Activated T-helper 17 cell treated with anti-CD3 and anti-CD28 coated beads, Interleukin-2, amount 50 U/mL, for 72 hours (primary cell): ENCODE measurements at regions not wholly inside any gene's neighbourhood (a gene's known extent, or its start where the extent isn't known, plus 50 kb on each side); places are given as distances from the start of the nearest gene placed in this dataset.
"Not testable (repeated sequence)": the region's sequence is repeated elsewhere in the genome, so short reads cannot be mapped to it uniquely, and the experiment has no call there.

Source experiments
- ATAC-seq: fragments of 150-1000 bp; cut with Tn5 transposase; replicated peaks from 2 replicates; pipeline ENCODE4 v1.10.0; 2021; ENCODE audit warnings: mild to moderate bottlenecking, moderate library complexity
- H3K27ac Mint-ChIP-seq: one replicate; pipeline ENCODE4 v1.8.0; 2022; ENCODE audit warnings: mixed read lengths
- H3K27me3 Mint-ChIP-seq: one replicate; pipeline ENCODE4 v1.8.0; 2022; ENCODE audit warnings: mixed read lengths
- H3K36me3 Mint-ChIP-seq: one replicate; pipeline ENCODE4 v1.8.0; 2022; ENCODE audit warnings: low read depth, mild to moderate bottlenecking, mixed read lengths
- H3K4me1 Mint-ChIP-seq: one replicate; pipeline ENCODE4 v1.8.0; 2022; ENCODE audit warnings: mixed read lengths
- H3K4me3 Mint-ChIP-seq: one replicate; pipeline ENCODE4 v1.8.0; 2022; ENCODE audit warnings: mild to moderate bottlenecking, mixed read lengths
- H3K9me3 Mint-ChIP-seq: one replicate; pipeline ENCODE4 v1.8.0; 2022; ENCODE audit warnings: mixed read lengths

DNA sequence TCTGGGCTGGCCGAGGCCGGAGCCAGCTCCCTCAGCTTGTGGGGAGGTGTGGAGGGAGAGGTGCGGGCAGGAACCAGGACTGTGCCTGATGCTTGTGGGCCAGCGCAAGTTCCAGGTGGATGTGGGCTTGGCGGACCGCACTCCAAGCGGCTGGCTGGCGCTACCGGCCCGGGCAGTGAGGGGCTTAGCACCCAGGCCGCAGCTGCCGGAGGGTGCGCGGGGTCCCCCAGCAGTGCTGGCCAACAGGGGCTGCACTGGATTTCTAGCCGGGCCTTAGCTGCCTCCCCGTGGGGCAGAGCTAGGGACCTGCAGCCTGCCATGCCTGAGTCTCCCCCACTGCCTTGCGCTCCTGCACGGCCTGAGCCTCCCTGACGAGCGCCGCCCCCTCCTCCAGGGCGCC, 242.8 kb downstream of the CCSER2 start:
- no peaks in the 10 kb centered on the region for H3K9me3 Mint-ChIP-seq
- H3K27ac Mint-ChIP-seq = no peak overlapping the region

DNA sequence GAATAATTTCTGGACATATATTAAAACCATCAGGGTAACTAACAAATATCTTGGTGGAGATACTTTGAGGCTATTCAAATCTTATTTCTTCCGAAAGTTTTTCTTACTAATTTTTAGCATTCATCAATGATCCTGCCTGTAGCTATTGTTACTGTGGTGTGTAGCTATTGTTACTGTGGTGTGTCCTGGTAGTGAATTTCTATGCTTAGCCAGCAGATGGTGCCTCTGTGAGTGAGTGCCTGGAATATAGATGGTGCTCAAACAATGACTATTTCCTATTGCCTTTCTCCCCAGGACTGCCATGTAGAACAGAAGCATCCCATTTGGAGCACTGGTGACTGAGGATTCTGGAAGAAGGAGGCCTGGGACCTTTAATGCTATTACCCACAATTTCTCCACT, 245.7 kb downstream of the CCSER2 start:
- no peak overlapping the region for H3K27ac Mint-ChIP-seq
- H3K36me3 Mint-ChIP-seq = no peaks in the 10 kb centered on the region
- H3K27me3 Mint-ChIP-seq = peaks cover 17% of the 10 kb centered on the region
- ATAC-seq = no peak
- H3K4me3 Mint-ChIP-seq = no peak overlapping the region
- no peaks in the 10 kb centered on the region for H3K4me1 Mint-ChIP-seq
- no peaks in the 10 kb centered on the region for H3K9me3 Mint-ChIP-seq

More for the DNA sequence above, 242.8 kb downstream of the CCSER2 start:
- H3K4me1 Mint-ChIP-seq = no peaks in the 10 kb centered on the region
- H3K27me3 Mint-ChIP-seq = peaks cover 34% of the 10 kb centered on the region
- ATAC-seq = no peak
- H3K4me3 Mint-ChIP-seq = no peak overlapping the region
- H3K36me3 Mint-ChIP-seq = no peaks in the 10 kb centered on the region

DNA sequence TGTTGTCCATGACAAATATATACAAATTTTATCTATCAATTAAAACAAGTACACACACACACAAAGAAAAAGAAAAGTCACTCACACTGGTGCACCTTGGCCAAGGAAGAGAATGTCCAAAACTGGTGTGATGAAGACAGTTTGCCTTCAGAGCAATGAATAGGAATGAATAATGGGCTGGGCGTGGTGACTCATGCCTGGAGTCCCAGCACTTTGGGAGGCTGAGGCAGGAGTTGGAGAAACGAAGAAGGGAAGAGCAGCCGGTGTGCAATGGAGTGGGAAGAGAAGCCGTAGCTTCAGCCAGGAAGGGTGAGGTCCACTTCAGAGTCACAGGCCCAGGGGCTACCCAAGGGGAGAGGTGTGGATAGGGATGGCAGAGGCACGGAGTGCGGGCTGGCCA, 253.6 kb downstream of the CCSER2 start:
- H3K4me1 Mint-ChIP-seq = no peaks in the 10 kb centered on the region
- H3K4me3 Mint-ChIP-seq = no peak overlapping the region
- no peaks in the 10 kb centered on the region for H3K36me3 Mint-ChIP-seq
- no peaks in the 10 kb centered on the region for H3K9me3 Mint-ChIP-seq
- ATAC-seq = no peak
- peaks cover 9% of the 10 kb centered on the region for H3K27me3 Mint-ChIP-seq
- no peak overlapping the region for H3K27ac Mint-ChIP-seq

DNA sequence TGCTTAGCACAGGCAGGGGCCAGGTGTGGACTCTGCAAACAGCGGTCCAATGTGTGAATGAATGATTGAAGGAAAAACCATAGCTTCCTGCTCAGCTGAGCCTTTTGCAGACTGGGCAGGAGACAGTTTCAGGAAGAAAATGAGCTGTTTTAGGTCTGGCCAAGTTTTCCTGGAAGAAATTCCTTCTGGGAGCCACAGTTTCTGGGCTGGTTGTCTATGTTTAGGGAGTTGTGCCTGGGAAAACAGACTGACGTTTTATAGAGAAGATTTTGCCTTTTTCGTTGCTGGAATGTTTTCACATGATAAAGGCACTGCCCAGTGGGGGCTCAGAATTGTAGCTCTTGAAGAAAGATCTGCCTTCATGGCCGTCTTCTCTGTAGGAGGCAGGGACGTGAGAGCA, 255.1 kb downstream of the CCSER2 start:
- Mint-ChIP-seq H3K4me1 (no peaks in the 10 kb centered on the region), H3K4me3 (no peak overlapping the region), H3K9me3 (no peaks in the 10 kb centered on the region), H3K36me3 (no peaks in the 10 kb centered on the region), H3K27ac (no peak overlapping the region), H3K27me3 (peaks cover 9% of the 10 kb centered on the region)
- no peak for ATAC-seq

DNA sequence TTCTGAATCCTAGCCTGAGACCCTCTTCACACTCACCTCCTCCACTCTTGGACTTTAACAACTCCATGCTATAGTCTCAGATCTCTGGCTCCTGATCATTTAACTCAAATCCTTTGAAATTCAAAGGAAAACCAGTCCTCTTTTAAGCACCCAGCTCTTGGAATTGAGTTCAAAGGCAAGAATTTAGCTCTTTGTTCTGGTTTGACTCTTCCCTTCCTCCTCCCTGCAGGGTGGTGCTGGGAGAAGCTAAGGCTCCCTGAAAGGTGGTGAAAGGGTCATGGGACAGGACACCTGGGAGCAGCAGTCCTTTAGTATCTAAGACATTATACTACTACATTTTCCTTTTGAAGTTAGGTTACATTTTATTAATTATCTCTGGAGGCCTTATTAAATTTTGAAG, 259.4 kb downstream of the CCSER2 start:
- no peaks in the 10 kb centered on the region for H3K9me3 Mint-ChIP-seq
- no peak overlapping the region for H3K4me3 Mint-ChIP-seq
- no peaks in the 10 kb centered on the region for H3K36me3 Mint-ChIP-seq
- no peak overlapping the region for H3K27ac Mint-ChIP-seq
- H3K4me1 Mint-ChIP-seq = no peaks in the 10 kb centered on the region
- no peak for ATAC-seq
- H3K27me3 Mint-ChIP-seq = peaks cover 4% of the 10 kb centered on the region

DNA sequence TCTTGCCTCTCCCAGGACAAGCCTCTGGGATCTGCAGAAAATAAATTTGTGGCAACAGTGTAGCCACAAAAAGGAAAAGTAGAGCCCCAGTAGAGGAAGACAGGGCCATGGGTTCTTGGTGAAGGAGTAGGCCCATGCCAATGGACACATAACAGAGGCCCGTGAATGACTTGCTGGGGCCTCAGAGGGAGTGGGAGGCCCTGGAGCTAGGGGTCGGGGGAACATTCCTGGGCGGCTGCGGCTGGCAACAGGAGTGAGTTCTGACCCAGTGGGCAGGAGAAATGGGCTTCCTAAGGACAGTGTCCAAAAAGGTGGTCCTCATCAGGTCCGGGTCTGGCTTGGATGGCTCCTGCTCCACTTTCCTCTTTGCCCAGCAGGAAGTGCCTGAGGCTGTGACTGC, 260.0 kb downstream of the CCSER2 start:
- Mint-ChIP-seq H3K27me3 (peaks cover 4% of the 10 kb centered on the region), H3K9me3 (no peaks in the 10 kb centered on the region), H3K4me3 (no peak overlapping the region), H3K36me3 (no peaks in the 10 kb centered on the region), H3K27ac (no peak overlapping the region), H3K4me1 (no peaks in the 10 kb centered on the region)
- no peak for ATAC-seq

DNA sequence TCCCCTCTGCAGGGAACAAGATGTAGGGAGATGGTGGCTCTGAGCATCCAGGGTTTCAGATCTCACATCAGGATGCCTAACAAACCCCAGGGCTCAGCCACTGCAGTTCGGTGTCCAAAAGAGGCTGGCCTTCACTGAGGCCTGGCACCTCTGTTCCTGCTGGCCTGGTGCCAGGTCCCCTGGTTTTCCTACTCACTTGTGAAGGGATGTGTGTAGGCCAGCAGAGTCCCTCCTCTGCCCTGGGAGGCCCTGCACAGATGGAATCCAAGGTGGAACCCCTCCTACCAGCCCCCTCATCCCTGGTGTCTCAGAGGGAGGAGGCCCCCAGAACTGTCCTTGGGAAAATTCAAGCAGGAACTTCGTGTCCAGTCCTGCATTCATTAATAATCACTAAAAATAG, 260.6 kb downstream of the CCSER2 start:
- no peaks in the 10 kb centered on the region for H3K36me3 Mint-ChIP-seq
- H3K4me3 Mint-ChIP-seq = no peak overlapping the region
- H3K9me3 Mint-ChIP-seq = no peaks in the 10 kb centered on the region
- no peaks in the 10 kb centered on the region for H3K4me1 Mint-ChIP-seq
- H3K27me3 Mint-ChIP-seq = peaks cover 4% of the 10 kb centered on the region
- no peak overlapping the region for H3K27ac Mint-ChIP-seq
- ATAC-seq = no peak

DNA sequence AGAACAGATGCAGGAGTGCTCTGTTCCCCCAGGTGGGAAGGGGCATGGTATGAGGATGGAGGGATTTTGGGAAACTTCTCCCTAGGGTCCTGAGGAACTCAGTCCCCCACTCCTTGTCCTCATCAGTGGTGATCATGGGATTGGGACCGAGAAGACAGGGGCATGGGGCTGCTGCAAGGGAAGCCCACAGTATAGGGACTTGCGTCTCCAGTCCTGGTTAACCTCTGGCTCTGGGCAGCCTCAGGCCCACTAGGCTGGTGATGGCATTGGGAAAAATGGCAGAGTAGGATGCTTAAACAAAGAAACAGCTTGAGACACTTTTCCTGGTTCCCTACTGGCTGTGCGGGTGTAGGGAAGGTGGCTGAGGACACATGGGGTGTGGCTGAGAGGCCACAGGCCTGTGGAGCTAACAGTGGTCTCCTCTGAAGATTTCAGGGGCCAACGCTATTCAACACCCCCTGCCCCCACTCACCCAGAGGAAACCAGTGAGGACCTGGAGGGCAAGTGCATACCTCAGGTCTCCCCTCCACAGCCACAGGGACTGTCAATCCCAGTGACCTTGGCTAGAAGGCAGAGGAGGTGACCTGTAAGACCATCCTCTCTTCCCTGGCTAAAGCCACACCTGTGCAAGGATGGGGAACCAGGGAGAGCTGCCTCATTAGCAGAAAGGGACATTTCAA, 261.3 kb downstream of the CCSER2 start:
- peaks cover 4% of the 10 kb centered on the region for H3K27me3 Mint-ChIP-seq
- H3K4me3 Mint-ChIP-seq = no peak overlapping the region
- ATAC-seq = no peak
- no peaks in the 10 kb centered on the region for H3K9me3 Mint-ChIP-seq
- no peaks in the 10 kb centered on the region for H3K4me1 Mint-ChIP-seq
- no peaks in the 10 kb centered on the region for H3K36me3 Mint-ChIP-seq
- H3K27ac Mint-ChIP-seq = no peak overlapping the region

DNA sequence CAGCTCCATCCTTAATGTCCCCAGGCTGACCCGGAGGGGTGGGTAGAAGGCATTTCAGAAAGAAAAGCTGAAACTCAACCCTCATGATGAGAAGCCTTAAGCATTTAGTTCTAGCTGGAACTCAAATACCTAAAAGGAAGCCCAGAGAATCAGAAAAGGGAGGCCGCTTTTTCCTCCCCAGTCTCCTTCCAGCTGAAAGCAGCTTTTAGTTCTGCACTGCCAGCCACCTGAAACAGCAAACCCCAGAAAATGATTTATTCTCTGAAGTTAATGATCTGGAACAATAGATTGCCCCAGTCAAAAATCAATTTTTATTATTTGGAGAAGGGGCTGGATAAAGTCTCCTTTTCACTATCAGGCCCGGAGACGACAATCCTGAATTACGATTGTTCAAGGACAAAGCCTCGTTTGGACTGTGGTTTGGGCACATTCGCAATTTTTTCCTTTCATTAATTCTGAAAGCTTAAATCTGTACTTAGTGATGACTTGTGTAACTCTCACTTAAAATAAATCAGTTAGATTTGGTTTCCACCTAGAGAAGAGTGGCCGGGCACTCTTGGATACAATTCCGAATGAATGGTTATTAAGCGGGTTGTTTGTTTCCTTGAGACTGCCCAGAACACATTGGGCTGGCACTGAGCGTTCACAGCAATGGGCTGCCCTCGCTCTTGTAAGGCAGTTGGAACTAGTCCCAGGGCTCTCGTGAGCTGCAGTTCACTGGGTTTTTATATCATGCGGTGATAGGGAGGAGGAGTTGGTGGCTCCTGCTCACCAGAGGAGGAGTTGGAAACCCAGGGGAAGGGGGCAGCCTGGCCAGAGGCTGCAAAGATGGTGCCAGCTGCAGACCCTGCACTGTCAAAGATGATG, 262.2 kb downstream of the CCSER2 start:
- no peak for ATAC-seq
- Mint-ChIP-seq H3K4me1 (no peaks in the 10 kb centered on the region), H3K27me3 (peaks cover 8% of the 10 kb centered on the region), H3K9me3 (no peaks in the 10 kb centered on the region), H3K27ac (no peak overlapping the region), H3K4me3 (no peak overlapping the region), H3K36me3 (no peaks in the 10 kb centered on the region)

DNA sequence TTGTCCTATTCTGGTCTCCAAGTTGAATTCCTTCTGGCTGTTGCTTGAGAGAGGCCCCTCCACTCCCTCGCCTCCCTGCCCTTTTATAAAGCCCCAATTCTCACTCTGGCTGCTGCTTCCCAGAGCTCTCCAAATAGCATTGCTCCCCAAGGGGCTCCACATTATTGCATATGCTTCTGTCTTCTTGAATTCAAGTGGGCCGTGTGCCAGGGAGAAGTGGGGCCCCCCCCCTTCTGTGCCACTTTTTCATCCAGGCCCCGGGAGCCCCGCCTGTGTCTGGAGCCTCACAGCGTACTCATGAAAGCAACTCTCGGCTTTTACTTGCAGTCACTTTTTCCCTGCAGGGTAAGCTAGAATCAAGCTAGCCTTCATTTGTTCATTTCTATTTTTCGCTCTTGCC, 265.1 kb downstream of the CCSER2 start:
- peaks cover 13% of the 10 kb centered on the region for H3K27me3 Mint-ChIP-seq

DNA sequence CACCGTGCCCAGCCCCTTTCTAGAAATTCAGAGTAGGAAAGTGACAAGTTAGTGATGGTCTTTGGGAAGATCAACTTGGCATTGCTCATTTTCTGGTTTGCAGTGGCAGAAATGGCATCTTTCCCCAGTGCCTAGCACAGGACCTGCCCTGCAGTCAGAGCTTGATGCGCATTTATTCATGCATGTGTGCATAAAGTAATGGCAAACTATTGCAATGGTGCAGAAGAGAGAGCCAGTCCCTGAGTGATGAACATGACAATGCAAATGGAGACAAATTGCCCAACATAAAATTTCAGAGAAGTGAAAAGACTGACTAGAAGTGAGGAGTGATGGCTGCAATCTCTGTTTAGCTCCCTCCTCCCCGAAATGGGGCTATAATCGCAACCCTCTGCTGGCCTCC, 268.2 kb downstream of the CCSER2 start:
- no peaks in the 10 kb centered on the region for H3K9me3 Mint-ChIP-seq
- H3K27ac Mint-ChIP-seq = no peak overlapping the region
- no peaks in the 10 kb centered on the region for H3K36me3 Mint-ChIP-seq
- no peaks in the 10 kb centered on the region for H3K4me1 Mint-ChIP-seq
- ATAC-seq = no peak
- H3K27me3 Mint-ChIP-seq = peaks cover 15% of the 10 kb centered on the region
- no peak overlapping the region for H3K4me3 Mint-ChIP-seq

More for the DNA sequence above, 265.1 kb downstream of the CCSER2 start:
- H3K36me3 Mint-ChIP-seq = no peaks in the 10 kb centered on the region
- no peak overlapping the region for H3K4me3 Mint-ChIP-seq
- H3K27ac Mint-ChIP-seq = no peak overlapping the region
- H3K4me1 Mint-ChIP-seq = no peaks in the 10 kb centered on the region
- ATAC-seq = no peak
- H3K9me3 Mint-ChIP-seq = no peaks in the 10 kb centered on the region

DNA sequence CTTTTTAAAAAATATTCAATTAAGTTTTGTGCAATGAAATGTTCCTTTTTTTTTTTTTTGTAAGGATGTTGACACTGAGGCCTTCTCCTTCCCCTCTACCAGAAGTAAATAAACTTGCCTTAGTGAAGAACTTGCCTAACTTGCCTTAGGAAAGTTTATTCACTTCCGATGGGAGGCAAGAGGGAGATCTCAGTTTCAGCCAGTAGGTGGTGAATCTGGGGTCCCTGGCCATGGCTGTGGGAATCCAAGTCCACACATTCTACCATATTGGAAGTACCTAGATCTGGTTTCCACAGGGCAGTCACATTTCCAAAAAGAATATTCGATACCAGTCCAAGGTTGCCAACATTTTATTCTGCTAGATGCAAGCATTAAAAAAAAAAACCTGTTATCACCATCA, 270.9 kb downstream of the CCSER2 start:
- H3K27me3 Mint-ChIP-seq = peaks cover 13% of the 10 kb centered on the region
- no peak for ATAC-seq
- H3K4me1 Mint-ChIP-seq = no peaks in the 10 kb centered on the region
- H3K27ac Mint-ChIP-seq = no peak overlapping the region
- H3K9me3 Mint-ChIP-seq = no peaks in the 10 kb centered on the region
- H3K4me3 Mint-ChIP-seq = no peak overlapping the region
- H3K36me3 Mint-ChIP-seq = no peaks in the 10 kb centered on the region

DNA sequence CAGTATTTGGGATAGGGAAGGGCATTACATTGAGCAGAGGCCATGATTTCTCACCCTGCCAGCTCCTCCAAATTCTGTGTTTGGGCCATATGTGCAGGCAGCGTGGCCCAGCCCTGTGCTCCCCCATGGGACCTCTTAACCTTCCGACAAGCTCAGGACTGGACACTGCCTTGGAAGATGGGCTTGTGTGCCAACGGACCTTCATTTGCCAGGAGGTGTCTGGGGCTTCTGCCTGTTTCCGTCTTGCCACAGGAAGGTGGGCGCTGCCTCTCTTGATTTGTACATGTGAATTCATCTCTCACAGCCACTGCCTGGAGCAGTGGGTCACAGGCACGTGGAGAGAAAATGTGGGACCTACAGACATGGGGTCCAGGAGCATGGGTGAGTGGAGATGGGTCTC, 272.6 kb downstream of the CCSER2 start:
- Mint-ChIP-seq H3K4me3 (no peak overlapping the region), H3K27me3 (peaks cover 16% of the 10 kb centered on the region)

DNA sequence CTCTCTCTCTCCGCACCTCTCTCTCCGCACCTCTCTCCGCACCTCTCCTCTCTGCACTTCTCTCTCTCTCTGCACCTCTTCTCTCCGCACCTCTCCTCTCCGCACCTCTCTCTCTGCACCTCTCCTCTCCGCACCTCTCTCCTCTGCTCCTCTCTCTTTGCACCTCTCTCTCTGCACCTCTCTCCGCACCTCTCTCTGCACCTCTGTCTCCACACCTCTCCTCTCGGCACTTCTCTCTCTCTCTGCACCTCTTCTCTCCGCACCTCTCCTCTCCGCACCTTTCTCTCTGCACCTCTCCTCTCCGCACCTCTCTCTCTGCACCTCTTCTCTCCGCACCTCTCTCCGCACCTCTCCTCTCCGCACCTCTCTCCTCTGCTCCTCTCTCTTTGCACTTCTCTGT, 274.2 kb downstream of the CCSER2 start:
- H3K9me3 Mint-ChIP-seq, H3K36me3 Mint-ChIP-seq, H3K4me3 Mint-ChIP-seq, H3K4me1 Mint-ChIP-seq, H3K27ac Mint-ChIP-seq, ATAC-seq: not testable (repeated sequence)
- peaks cover 19% of the 10 kb centered on the region for H3K27me3 Mint-ChIP-seq

More for the DNA sequence above, 272.6 kb downstream of the CCSER2 start:
- ATAC-seq = no peak
- no peaks in the 10 kb centered on the region for H3K4me1 Mint-ChIP-seq
- H3K9me3 Mint-ChIP-seq = no peaks in the 10 kb centered on the region
- H3K27ac Mint-ChIP-seq = no peak overlapping the region
- H3K36me3 Mint-ChIP-seq = no peaks in the 10 kb centered on the region

DNA sequence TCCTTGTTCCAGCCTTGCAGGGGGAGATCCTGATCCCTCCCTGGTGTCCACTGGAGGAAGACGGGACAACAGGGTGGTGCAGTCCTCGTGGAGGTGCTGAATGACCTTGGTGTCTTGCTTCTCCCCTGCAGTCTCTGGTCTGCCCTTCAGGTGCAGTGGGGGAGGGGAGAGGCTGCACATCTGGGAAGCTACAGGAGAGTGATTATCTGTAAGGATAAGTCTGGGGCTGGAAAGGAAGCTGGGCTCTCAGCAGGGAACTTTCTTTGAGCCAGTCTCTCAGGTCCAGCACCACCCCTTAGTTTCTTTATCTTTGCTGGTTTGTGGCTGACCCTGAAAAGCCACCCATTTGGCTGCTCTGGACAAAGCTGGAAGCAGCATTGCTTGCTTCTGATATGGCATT, 275.6 kb downstream of the CCSER2 start:
- H3K9me3 Mint-ChIP-seq = no peaks in the 10 kb centered on the region
- H3K27me3 Mint-ChIP-seq = peaks cover 19% of the 10 kb centered on the region
- no peaks in the 10 kb centered on the region for H3K4me1 Mint-ChIP-seq
- no peak overlapping the region for H3K27ac Mint-ChIP-seq
- H3K36me3 Mint-ChIP-seq = no peaks in the 10 kb centered on the region
- no peak overlapping the region for H3K4me3 Mint-ChIP-seq
- no peak for ATAC-seq
